ENCODE measurements at regions not wholly inside any gene's neighbourhood (a gene's known extent, or its start where the extent isn't known, plus 50 kb on each side); places are given as distances from the start of the nearest gene placed in this dataset.

DNA sequence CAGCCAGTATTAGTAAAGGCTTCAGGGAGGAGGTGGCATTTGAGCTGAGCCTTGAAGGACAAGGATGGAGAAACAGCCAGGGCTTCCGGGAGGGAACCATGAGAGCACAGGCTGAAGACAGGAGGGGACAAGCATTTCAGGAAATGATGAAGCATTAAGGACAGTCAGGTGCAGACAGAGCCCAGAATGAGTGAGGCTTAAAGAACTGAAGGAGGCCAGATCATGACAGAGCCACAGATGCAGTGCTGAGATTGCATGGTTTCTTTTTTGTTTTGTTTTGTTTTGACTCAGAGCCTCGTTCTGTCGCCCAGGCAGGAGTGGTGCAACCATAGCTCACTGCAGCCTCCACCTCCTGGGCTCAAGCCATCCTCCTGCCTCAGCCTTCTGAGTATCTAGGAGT lies 211.5 kb downstream of the SOX9 start:
- TF ChIP-seq, protein P1, sequence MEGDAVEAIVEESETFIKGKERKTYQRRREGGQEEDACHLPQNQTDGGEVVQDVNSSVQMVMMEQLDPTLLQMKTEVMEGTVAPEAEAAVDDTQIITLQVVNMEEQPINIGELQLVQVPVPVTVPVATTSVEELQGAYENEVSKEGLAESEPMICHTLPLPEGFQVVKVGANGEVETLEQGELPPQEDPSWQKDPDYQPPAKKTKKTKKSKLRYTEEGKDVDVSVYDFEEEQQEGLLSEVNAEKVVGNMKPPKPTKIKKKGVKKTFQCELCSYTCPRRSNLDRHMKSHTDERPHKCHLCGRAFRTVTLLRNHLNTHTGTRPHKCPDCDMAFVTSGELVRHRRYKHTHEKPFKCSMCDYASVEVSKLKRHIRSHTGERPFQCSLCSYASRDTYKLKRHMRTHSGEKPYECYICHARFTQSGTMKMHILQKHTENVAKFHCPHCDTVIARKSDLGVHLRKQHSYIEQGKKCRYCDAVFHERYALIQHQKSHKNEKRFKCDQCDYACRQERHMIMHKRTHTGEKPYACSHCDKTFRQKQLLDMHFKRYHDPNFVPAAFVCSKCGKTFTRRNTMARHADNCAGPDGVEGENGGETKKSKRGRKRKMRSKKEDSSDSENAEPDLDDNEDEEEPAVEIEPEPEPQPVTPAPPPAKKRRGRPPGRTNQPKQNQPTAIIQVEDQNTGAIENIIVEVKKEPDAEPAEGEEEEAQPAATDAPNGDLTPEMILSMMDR (conservative IDR thresholded peaks at IDR 0.05; ENCODE audit: low read depth, low read length) = no peak
- TF ChIP-seq EZH2 (IDR thresholded peaks at IDR 0.05; ENCODE audit: low read length, unreplicated experiment) = no peak
- no peak for TF ChIP-seq EZH2phosphoT487 (IDR thresholded peaks at IDR 0.05; ENCODE audit: borderline replicate concordance, low read length)

All from PC-3 (cell line).